Activated gamma-delta T cell (primary cell): ENCODE measurements at regions not wholly inside any gene's neighbourhood (a gene's known extent, or its start where the extent isn't known, plus 50 kb on each side); places are given as distances from the start of the nearest gene placed in this dataset.

Experiments
- DNase-seq: peaks from one replicate; lab custom pipeline; 2025; lab: John Stamatoyannopoulos, UW

DNA sequence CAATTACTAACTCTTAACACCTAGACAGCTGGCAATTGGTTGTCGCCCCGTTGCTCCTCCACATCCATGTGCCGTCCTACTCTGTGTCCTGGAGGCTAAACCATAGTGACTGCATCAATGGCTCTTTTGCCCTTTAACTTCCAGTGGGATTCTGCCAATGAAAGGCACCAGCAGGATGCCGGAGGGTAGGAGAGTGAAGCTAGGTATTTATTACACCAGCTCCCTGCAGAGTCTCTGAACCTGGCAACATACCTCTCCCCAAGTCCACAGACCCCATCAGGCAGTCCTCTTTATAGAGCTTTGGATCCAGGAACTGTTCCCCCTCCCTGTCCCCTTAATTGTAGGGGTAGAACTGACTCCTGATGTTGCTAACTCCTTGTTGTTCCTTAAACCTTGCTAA lies 426.8 kb downstream of the HNRNPD start:
- DNase-seq: no peak

DNA sequence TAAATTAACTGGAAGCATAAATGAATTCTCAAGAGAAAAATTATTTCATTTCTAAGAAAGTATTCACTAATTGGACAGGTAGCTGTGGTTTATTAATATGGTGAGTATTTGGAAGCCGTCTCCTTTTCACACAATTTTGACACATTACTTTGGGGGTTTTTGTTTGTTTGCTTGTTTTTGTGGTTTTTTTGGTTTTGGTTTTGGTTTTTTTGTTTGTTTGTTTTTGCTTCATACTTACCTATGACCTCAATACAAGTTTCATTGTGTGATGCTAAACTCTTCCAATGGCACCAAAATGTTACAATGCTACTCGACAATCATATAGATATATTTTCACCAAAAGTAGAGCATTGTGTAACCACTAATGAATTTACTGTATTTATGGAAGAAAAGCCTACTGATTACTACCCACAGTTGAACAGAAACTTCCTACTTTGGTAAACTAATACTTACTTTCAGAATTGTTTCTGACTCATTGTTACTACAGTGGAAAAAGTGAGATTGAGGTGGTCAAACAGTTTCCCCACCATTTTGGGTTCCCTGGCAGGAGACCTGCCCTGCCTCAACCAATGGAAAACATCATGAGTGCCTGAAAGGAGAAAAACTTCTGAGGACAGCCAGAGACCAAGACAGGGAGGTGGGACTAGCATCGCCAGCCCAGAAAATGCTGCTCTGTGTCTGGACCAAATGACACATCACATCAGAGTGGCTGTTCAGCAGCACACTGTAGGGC lies 443.1 kb downstream of the HNRNPD start:
- DNase-seq: no peak

GRCh38 chr4:81923140-81923539 lies 450.7 kb downstream of the HNRNPD start:
- DNase-seq: no peak

DNA sequence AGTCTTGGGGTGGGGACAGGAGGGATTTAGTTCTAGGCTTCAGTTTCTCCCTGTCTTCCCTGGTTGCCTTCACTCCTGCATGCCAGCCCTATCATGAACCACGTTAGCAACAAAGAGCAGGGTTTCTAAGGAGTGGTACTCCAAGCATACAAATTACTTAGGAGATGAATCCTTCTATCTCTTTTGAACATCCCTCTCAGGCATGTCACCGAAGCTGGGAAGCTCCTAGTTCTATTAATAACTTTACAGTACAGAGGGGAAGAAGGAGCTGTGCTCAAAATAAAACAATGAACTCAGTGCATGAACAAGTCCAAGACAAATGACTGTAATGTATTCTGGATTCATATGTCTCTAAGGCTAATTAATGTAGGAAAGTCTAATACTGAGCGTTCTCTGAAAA lies 450.6 kb upstream of the RASGEF1B start:
- DNase-seq: no peak

- DNase-seq: no peak
Measured at GRCh38 chr4:81921751-81922159, 450.0 kb upstream of the RASGEF1B start.

GRCh38 chr4:81919810-81920209 lies 448.1 kb upstream of the RASGEF1B start:
- DNase-seq: no peak

DNA sequence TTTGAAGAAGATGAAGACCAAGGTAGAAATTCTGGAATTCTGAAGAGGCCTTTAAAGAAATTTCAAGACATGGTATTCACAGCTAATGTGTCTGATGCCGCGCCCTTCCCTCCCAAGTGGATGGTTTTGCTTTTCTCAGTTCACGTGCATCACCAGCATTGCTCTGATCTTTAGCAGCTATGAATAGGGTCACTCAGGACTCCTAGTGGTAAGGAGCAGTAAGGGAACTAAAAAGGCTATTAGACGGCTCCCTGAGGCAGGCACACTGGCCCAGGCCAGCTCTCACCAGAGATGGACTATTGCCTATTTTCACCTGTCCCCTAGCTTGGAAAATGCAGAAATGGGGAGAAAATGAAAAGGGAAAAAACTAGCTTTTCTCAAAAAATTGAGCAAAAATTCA lies 447.5 kb upstream of the RASGEF1B start:
- no peak for DNase-seq

DNA sequence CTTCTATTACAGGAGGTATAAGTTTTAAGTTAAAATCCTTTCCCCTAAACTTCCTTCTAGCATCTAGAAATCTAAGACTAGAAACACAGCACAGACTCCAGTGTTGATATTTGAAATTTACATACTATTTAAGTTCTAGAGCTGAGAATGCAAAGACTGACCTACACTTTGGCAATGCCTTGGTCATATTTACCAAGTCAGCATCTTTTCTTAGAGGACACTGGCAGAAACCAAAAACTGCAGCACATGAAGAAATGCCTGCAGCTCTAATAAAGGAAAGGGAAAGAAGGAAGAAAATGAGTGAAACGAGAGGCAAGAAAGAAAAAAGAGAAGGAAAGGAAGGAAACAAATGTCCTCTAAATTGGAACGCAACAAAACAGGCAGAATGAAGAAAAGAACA lies 443.7 kb upstream of the RASGEF1B start:
- DNase-seq: no peak

DNA sequence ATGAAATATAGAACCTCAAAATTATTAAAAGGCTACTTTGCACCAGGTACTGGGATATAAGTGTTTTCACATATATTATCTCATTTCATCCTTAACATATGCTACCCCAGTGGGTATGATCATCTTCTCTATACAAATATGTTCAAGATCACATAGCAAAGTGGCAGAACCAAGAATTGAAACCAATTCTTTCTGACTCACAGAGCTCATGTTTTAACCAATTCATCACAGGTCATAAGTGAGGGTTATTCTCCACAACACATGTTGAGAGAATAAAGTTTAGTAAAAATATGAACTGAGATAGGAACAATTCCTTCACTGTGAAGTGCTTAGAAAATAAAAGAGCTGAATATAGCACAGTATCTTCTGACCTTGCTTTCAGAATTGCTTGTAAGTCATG lies 442.9 kb upstream of the RASGEF1B start:
- DNase-seq: no peak

- no peak for DNase-seq
Measured at GRCh38 chr4:81913427-81913879, 441.7 kb upstream of the RASGEF1B start.

- DNase-seq: no peak
Measured at GRCh38 chr4:81912376-81913030, 440.8 kb upstream of the RASGEF1B start.

DNA sequence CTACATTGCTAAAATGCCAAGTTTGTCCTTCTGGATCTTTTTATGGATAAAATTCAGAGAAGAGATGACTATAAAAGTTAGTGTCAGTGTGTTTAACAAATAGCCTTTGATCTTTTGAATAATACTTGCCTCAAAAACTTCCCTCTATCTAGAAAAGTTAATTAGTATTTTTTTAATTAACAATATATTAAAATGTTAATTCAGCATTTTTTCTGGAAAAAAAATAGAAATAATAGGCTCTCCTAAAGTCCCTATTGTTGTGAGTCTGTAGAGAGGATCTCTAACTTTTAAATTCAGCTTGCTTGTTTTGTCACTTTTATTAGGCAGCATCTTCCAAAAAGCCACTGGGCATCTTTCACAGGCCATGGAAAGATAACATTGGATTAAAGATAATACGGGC lies 435.2 kb upstream of the RASGEF1B start:
- DNase-seq: no peak

DNA sequence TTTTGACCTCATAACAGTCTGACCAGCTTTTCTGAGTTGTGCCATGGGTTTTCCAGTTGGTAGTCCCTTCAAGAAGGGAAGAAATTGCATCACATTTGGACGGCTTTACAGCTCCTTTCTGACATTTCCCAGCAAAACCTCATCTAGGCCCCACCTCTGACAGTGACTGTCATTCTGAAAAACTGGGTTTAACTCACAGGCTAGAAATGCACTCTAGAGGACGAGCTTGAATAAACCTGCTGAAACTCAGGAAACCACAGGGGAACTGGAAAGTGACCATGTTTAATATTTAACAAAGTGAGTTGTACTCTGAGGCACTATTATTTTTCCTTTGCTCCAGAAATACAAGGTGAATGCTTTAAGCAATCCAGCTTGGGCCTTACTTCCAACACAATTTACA lies 434.3 kb upstream of the RASGEF1B start:
- DNase-seq: no peak

DNA sequence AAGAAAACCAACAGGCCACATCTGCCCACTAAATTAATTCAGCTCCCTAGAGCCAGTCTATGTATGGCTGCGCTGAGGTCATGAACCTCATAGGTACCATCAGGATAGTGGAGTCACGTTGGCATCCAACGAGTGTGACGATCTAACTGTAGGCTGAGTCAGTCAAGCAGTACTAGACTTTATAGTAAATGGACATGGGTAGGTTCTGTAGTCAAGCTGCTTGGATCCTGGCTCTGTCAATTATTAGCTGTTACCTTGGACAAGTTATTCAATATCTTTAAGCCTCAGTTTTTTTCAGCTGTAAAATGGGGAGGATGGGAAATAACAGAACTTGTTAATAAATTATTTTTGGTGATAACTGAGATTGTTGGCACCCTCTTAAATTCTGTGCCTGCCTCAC lies 432.4 kb upstream of the RASGEF1B start:
- DNase-seq: no peak

GRCh38 chr4:81903212-81903611 lies 431.5 kb upstream of the RASGEF1B start:
- no peak for DNase-seq

GRCh38 chr4:81898862-81899504 lies 427.3 kb upstream of the RASGEF1B start:
- DNase-seq: no peak

DNA sequence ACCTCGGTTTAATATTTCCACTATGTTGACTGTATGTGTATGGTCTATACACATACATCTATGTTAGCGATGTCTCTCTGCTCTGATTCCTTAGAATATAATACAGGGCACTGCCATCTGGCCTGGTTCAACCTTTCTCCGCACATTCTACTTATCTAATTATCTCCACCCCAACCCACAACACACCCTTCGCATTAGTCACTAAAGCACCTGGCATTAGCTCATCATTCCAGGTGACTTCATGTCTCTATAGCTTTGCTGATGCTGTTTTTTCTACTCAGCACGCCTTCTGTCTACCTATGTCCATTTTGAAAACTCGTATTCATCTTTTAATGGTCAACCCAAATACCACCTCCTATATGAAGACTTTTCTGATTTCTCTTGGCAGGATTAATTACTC lies 425.2 kb upstream of the RASGEF1B start:
- no peak for DNase-seq

DNA sequence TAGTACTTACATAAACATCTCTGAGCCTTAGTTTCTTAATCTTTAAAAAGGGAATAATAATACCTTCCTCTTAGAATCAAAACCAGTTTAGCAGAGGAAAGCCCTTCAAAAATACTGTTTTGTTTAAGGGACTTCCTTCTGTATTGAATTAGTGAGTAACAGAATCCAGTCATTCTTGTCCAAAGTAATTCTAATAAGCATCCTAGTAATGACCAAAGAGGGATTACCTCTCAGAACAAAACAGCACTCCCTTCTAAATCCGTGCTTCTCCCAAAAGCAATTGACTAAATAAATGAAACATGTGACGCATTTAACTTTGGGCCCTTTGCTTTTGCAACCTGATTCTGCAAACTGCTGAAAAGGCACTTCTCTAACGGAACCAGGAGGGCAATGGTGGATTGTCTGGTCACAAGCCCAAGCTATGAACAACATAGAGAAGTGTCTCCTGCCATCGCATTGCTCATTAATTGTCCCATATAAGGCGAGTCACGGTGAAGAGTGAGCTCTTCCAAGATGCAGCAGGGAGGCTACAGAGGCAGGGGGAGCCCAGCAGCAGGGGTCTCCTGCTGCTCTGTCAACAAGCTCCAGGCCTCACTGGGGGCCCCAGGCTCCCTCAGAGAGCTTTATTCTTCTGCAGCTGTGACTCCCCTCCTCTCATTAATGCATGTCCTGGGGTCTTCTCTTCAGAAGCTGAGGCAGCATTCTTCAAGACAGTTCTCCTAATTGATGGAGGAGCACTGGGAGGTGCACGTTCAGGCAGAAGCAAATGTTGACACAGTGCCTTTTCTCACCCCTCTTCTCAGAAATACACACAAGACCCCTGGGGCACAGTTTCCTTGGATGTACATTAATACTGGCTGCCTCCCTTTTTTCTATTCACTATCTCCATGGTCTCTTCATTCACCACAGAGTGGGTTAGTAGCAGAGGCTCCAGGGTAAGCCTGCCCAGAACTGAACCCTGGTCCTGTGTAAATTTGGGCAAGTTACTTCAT lies 419.6 kb upstream of the RASGEF1B start:
- DNase-seq: no peak

DNA sequence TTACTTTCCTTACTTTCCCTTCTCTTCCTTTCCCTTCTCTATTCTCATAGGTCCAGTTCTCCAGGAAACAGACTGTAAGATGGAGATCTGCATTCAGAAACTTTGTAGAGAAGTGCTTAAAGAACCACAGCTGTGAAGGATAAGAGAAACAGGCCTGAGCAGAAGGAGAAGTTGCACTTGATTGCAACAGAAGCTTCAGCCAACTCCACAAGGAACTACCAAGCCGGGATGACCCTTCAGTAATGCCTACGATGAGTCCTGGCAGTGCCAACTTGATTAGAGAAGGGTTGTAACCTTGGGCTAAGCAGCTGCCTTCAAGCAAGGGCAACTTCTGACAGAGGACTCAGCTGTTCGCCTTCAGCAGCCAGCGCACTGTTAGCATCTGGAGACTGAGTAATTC lies 413.3 kb upstream of the RASGEF1B start:
- no peak for DNase-seq

DNA sequence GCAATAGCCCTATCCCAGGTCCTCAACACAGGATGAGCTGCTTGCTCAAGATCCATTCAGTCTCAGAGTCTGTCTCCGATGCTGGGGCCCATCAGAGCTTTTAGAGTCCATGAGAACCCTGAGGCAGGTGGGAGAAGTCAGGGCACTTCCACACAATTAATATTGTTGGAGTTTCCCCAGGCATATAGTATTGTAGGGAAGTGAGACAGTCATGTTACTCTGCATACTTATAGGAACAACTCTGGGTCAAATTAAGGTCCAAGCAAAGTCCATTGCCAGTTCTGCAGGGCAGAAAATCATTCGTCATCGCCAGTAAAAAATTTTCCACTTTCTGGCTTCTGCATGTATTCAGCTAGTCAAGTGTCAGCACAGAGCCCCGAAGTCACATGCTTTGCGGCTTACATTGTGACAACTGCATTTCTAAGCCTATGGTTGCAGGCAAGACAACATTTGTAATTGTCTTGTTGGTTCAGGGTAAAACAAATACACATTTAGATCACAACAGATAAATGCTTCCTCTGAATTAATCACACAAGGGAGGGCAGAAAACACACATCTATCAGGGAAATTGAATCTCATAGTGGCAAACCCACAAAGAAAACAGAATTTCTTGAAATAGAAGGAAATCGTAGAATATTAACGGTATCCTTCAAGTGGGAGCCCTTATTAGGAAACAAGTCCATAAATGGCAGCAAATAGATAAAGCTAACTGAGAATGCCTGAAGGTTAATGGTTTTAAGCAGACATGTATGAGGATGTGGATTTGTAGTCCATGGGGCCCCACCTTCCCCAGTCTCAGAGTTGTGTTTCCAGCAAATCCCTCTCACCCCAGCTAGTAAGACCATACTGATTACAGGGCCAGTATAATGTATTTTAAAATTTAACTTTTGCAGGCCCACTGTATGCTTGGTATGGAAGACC lies 412.1 kb upstream of the RASGEF1B start:
- no peak for DNase-seq

DNA sequence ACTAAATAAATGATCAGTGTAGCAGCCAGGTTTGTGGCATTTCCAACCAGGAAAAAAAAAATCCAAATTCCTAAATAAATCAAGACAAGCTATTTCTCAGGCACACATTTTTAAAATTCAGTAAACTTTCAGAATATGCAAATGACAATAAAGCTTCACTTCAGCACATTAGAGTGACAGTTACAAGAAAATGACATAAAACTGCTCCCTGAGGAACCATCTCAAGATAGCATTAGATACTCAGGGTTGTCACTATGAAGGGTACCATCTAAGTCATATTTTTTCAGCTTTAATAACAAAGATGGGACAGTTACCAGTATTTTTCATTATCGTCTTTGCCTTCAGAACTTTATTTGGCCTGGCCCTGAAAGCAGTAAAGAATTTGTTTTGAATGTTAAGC lies 411.3 kb upstream of the RASGEF1B start:
- DNase-seq: no peak
